OCI-LY3 (cell line): ENCODE measurements at regions not wholly inside any gene's neighbourhood (a gene's known extent, or its start where the extent isn't known, plus 50 kb on each side); places are given as distances from the start of the nearest gene placed in this dataset.

Experiments
- H2AFZ ChIP-seq: fragments of 200-600, 300-600 bp; shearing (Covaris generic); 2 replicates; pipeline ENCODE4 v1.6.0; 2014; ENCODE audit warnings: antibody characterized with exemption, low read depth, low read length
- H3K27ac ChIP-seq: fragments of 200-600, 300-600 bp; sonication (generic); 2 replicates; pipeline ENCODE4 v1.5.1; 2014; ENCODE audit warnings: mild to moderate bottlenecking, low read length, moderate library complexity, mixed read lengths
- H3K27me3 ChIP-seq: fragments of 200-600, 300-600 bp; sonication (generic); 2 replicates; pipeline ENCODE4 v1.6.1; 2014; ENCODE audit warnings: low read depth, low read length, mixed read lengths
- H3K36me3 ChIP-seq: fragments of 200-600, 300-600 bp; sonication (generic); replicated peaks from 2 replicates; pipeline ENCODE3; 2014; ENCODE audit warnings: low read depth, low read length, mixed read lengths
- H3K4me1 ChIP-seq: fragments of 300-600, 200-600 bp; sonication (generic); 2 replicates; pipeline ENCODE4 v1.6.1; 2014; ENCODE audit warnings: low read length, mixed read lengths
- H3K4me2 ChIP-seq: fragments of 200-600, 300-600 bp; sonication (generic); 2 replicates; pipeline ENCODE4 v1.6.1; 2014; ENCODE audit warnings: low read length, mixed read lengths
- H3K4me3 ChIP-seq: fragments of 300-600, 200-600 bp; sonication (generic); 2 replicates; pipeline ENCODE4 v1.5.1; 2014; ENCODE audit warnings: antibody characterized with exemption, mild to moderate bottlenecking, low read length, moderate library complexity
- H3K79me2 ChIP-seq: fragments of 300-600, 200-600 bp; shearing (Covaris generic); 2 replicates; pipeline ENCODE4 v1.6.1; 2014; ENCODE audit warnings: mild to moderate bottlenecking, low read length, mixed read lengths
- H3K9ac ChIP-seq: fragments of 300-600, 200-600 bp; shearing (Covaris generic); 2 replicates; pipeline ENCODE4 v1.6.0; 2014; ENCODE audit warnings: mild to moderate bottlenecking, low read length, moderate library complexity
- H3K9me3 ChIP-seq: fragments of 200-600, 300-600 bp; shearing (Covaris generic); 2 replicates; pipeline ENCODE4 v1.6.1; 2014; ENCODE audit warnings: low read length, mixed read lengths; ENCODE audit not compliant: insufficient read depth
- H4K20me1 ChIP-seq: fragments of 200-600, 300-600 bp; sonication (generic); 2 replicates; pipeline ENCODE4 v1.6.1; 2016; ENCODE audit warnings: low read length, mixed read lengths; ENCODE audit not compliant: insufficient read depth
- CTCF ChIP-seq: fragments of 200-600, 300-600 bp; sonication (generic); IDR thresholded peaks from 2 replicates; pipeline ENCODE4 v1.5.1; 2014; ENCODE audit warnings: antibody characterized with exemption, low read length, low read depth
- EZH2phosphoT487 ChIP-seq: fragments of 200-600 bp; shearing (Covaris generic); IDR thresholded peaks from 2 replicates; pipeline ENCODE4 v1.6.1; 2018; ENCODE audit warnings: antibody characterized with exemption, mixed run types, low read depth

GRCh38 chr2:5911718-5912117 lies 219.5 kb downstream of the SOX11 start:
- TF ChIP-seq CTCF, result no peak
- TF ChIP-seq EZH2phosphoT487, result no peak
- H3K27me3 ChIP-seq, result no peaks in the 10 kb centered on the region
- no peak overlapping the region for H3K4me3 ChIP-seq
- H3K79me2 ChIP-seq, result no peaks in the 10 kb centered on the region
- no peak overlapping the region for H3K4me2 ChIP-seq
- no peaks in the 10 kb centered on the region for H4K20me1 ChIP-seq
- H3K9me3 ChIP-seq, result no peaks in the 10 kb centered on the region
- H3K4me1 ChIP-seq, result no peaks in the 10 kb centered on the region
- H2AFZ ChIP-seq, result no peak overlapping the region
- H3K36me3 ChIP-seq, result no peaks in the 10 kb centered on the region
- H3K9ac ChIP-seq, result no peak overlapping the region
- no peak overlapping the region for H3K27ac ChIP-seq

- Histone ChIP-seq H3K4me2 (no peak overlapping the region), H3K79me2 (no peaks in the 10 kb centered on the region), H3K27ac (no peak overlapping the region)
Measured at GRCh38 chr2:5913711-5914395, 221.7 kb downstream of the SOX11 start.

GRCh38 chr2:5914811-5915611 lies 222.8 kb downstream of the SOX11 start:
- Histone ChIP-seq H3K27me3 (no peaks in the 10 kb centered on the region), H3K27ac (no peak overlapping the region), H3K4me2 (no peak overlapping the region)

More at GRCh38 chr2:5913711-5914395, 221.7 kb downstream of the SOX11 start:
- Histone ChIP-seq H3K36me3 (no peaks in the 10 kb centered on the region), H3K4me3 (no peak overlapping the region), H4K20me1 (no peaks in the 10 kb centered on the region), H2AFZ (no peak overlapping the region), H3K27me3 (no peaks in the 10 kb centered on the region), H3K9me3 (no peaks in the 10 kb centered on the region), H3K4me1 (no peaks in the 10 kb centered on the region), H3K9ac (no peak overlapping the region)
- no peak for TF ChIP-seq CTCF

More at GRCh38 chr2:5914811-5915611, 222.8 kb downstream of the SOX11 start:
- H2AFZ ChIP-seq, result no peak overlapping the region
- no peak overlapping the region for H3K4me3 ChIP-seq
- H3K36me3 ChIP-seq, result no peaks in the 10 kb centered on the region
- no peaks in the 10 kb centered on the region for H3K79me2 ChIP-seq
- no peaks in the 10 kb centered on the region for H3K4me1 ChIP-seq
- H4K20me1 ChIP-seq, result no peaks in the 10 kb centered on the region
- H3K9me3 ChIP-seq, result no peaks in the 10 kb centered on the region
- no peak overlapping the region for H3K9ac ChIP-seq
- TF ChIP-seq CTCF, result no peak
- no peak for TF ChIP-seq EZH2phosphoT487
